ENCODE measurements at regions not wholly inside any gene's neighbourhood (a gene's known extent, or its start where the extent isn't known, plus 50 kb on each side); places are given as distances from the start of the nearest gene placed in this dataset.

DNA sequence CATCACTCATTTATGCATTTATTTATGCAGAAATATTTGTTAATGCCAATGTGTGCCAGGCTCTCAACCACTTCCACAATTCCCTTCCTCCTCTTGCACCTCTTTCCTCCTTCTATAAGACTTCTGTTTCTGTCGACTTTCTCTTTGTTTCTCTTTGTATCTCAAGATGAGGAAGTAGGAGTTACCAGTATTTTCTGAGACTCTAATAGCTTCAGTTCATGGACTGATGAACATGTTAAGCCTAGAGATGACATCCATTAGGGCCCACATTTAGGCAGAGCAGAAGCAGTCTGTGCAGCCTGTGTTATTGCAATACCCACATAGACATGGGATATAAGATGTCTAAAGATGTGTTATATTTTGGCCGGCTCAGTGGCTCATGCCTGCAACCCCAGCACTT lies 241.8 kb upstream of the SMIM31 start:
- H3K27ac ChIP-seq, result no peak overlapping the region
- no peak for DNase-seq (ENCODE audit: low read depth, low spot score)

DNA sequence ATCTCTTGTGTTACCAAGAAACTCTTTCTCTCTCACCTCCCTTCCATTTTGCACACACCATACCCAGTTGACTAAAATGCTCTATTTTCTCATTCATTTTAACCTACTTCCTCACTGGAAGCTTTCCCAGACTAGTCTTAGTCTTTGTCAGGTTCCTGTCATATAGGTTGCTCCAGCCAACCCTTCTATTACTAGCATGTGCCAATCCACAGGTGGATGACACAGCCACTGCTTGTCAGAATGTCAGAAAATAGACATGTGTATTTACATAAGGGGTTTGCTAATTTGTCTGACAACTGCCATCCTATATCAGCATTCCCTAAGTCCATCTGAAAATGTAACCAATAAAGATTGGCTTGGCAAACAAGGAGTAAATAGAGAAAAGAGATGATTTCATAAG lies 239.2 kb upstream of the SMIM31 start:
- H3K27ac ChIP-seq, result no peak overlapping the region
- no peak for DNase-seq (ENCODE audit: low read depth, low spot score)

DNA sequence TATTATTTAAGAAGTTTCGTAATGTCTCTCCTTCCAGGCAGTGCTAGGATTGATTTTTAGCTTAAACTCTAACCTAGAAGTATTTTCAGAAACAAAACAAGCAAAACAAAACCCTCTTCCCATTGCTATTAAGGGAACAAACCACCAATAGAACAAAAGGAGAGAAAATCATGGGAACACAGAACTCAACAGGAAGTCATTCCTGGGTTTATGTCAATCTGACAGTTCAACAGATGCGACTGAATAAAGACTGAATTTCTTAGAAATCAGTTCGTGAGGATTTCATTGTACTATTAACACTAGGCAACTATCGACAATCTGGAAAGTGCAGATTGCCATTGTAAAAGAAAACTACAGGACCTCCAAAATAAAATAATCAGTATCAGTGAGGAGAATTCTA lies 229.1 kb upstream of the SMIM31 start:
- no peak overlapping the region for H3K27ac ChIP-seq
- DNase-seq (ENCODE audit: low read depth, low spot score), result no peak

DNA sequence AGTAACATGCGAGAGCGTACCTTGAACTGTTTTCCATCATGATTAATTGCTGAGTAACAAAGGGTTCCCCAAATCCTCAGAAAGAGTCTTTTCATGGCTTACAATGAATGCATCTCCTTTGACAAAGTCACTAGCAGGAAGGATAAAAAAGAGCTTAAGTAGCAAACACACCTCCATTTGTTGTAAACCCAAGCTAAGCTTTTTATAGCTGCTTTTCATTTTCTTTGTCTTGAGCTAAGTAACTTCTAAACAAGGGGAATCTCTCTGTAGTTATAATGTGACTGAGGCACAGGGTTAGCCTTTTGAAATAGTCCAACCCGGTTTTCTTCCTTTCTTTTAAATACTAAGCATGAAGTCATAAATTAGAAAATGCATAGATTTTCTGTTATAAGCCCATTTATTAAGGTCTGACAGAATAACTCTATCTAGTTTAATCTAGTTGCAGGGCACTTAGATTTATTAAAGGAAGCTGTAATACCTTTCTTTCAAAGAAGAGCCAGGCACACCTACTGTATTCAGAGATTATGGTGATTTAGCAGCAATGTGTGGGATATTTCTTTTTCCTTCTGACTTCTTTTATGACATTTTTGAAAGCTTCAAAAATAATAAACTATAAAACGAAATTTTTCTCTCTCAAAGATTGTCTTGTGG lies 226.9 kb upstream of the SMIM31 start:
- no peak for DNase-seq (ENCODE audit: low read depth, low spot score)
- no peak overlapping the region for H3K27ac ChIP-seq

DNA sequence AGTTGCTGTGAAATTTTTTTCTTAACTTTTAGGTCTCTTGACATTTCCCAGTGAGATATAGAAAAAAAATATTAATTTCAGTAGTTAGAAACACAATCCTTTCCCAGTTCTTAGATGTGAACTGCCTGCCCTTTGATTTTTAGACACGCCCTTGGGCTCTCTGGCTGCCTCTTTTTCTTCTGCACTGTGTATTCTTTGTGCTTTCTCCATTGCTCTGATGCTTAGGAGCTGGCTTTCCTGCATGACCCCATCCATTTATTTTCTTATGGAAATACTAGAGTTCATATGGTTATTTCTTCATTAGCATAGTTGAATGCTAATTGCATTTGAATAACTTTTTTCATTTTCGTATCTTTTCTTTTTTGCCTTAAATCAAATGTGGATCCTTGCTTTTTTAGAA lies 224.9 kb upstream of the SMIM31 start:
- no peak for DNase-seq (ENCODE audit: low read depth, low spot score)
- no peak overlapping the region for H3K27ac ChIP-seq

DNA sequence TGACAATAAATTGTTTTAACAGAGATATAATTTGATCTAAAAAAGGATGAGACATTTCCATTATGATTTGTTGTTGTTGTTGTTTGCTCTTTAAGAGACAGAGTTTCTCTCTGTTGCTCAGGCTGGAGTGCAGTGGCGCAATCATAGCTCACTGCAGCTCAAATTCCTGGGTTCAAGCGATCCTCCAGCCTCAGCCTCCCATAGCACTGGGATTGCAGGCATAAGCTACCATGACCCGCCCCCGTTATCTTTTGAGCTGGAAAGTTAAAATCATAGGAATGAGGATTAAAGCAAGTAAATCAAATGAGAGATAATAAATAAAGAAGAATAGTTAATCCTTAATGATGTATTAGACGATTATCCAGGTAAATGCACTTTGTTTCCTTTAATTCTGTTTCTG lies 224.4 kb upstream of the SMIM31 start:
- no peak for DNase-seq (ENCODE audit: low read depth, low spot score)
- H3K27ac ChIP-seq, result no peak overlapping the region

DNA sequence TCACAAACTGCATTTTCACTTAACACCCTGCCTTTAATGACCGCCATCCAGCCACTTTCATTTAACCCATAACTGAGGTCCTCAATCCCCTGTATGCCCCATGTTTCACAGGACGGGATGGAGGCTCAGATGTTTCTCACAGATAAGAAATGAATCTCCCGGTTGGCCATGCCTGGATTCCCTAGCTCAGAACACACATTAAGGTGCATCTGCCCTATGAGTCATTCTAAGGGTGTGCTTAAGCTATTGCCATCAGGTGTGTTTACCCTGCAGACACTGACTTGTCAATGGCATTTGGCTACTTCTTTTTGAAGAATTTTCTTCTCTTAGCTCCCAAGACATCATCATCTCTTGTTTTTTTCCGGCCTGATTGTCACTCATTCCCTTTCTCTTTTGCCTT lies 222.6 kb upstream of the SMIM31 start:
- peak; percentile 22 for DNase-seq (ENCODE audit: low read depth, low spot score)
- H3K27ac ChIP-seq, result no peak overlapping the region

DNA sequence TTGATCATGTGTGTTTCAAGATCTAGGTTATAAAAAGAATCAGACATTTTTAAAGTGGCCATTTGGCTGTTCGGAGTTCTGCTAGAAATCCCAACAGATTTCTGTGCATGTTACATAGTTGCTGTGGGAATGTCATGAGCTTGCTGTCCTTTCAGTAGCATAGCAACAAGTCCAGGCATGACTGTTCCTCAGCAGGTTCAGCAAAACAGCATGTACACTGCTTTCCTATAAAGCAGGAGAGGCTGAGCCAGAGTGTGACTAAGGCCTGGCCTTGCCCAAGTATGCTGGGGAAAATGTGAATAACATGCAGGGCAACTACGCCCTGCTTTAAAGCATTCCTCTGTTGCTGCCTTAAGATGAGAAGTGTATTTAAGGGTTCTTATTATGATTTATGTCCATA lies 217.1 kb upstream of the SMIM31 start:
- peak; percentile 96 for DNase-seq (ENCODE audit: low read depth, low spot score)

DNA sequence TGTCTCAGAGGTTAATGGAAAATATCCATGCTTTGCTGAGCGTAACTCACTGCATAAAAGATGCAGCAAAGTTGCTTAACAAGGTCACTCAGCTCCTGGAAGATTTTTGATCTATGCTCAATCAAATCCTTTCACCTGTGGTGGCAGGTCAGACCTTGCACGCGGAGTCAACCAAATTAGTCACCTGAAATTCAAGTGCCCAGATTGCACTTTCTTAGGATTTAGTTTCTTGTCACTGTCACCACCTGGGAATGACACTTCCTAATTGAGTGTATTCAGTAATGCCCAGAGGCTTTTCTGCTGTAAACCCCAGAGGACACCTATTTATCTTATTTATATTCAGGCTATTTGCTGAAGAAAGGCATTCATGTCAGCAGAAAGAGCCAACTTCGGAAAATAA lies 215.8 kb upstream of the SMIM31 start:
- peak overlapping the region; percentile 79 for H3K27ac ChIP-seq
- DNase-seq (ENCODE audit: low read depth, low spot score), result no peak

More for the DNA sequence above, 217.1 kb upstream of the SMIM31 start:
- peak overlapping the region; percentile 79 for H3K27ac ChIP-seq

DNA sequence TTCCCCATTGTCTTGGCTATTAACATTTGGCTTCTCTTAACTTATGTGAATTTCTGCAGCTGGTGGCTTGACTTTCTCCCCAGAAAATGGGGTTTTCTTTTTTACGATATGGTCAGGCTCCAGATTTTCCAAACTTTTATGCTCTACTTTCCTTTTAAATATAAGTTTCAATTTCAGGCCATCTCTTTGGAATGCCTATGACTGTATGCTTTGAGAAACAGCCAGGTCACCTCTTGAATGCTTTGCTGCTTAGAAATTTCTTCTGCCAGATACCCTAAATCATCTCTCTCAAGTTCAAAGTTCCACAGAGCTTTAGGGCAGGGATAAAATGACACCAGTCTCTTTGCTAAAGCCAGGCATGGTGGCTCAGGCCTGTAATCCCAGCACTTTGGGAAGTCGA lies 212.9 kb upstream of the SMIM31 start:
- DNase-seq (ENCODE audit: low read depth, low spot score), result no peak
- no peak overlapping the region for H3K27ac ChIP-seq

DNA sequence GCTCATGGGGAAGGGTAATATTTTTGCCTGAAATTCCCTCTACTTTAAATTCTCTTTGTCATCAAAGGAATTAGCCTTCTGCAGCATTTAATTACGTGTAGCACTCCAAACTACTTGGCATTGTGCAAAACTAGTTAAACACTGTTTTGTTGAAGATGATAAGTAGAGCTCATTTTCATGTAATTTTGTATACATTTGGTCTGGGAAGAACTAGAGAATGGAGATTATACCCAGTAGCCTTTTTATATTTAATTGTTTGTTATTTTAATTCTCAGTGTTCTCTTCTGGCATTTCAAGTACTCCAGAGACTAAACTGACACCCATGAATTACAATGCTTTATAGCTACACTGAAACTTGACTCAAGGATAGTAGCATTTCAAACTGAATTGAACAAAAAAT lies 211.5 kb upstream of the SMIM31 start:
- H3K27ac ChIP-seq, result no peak overlapping the region
- DNase-seq (ENCODE audit: low read depth, low spot score), result no peak

DNA sequence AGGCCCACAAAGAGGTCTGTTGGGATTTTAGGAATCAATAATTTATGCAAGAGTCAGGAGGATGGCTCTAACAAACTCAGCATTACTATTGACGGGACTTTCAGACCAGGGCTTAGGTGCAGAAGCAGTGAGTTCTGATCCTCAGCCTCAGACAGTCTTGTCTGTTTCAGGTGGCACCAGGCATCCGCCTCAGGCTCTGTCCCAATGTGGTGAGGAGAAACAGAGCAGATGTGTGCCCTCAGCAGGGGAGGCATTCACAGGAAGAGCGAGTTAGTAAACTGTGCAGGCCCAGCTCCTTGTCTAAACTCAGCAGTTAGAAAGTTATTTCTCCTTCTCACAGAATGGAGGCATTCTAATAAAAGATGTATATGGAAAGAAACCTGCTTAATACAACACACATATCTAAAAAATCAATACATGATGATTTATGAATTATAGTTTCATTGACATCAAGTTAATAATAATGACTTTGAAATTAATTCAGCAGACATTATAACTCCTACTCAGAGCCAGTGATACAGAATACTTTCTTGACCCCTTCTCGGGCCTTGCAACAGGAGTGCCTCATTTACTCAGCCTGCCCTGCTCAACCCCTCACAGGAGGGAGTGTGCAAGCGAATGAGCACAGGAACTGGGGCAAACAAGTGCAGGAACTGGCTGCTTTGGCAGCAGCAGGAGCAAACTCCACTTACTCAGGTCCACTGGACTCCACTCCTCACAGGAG lies 202.8 kb upstream of the SMIM31 start:
- no peak for DNase-seq (ENCODE audit: low read depth, low spot score)

DNA sequence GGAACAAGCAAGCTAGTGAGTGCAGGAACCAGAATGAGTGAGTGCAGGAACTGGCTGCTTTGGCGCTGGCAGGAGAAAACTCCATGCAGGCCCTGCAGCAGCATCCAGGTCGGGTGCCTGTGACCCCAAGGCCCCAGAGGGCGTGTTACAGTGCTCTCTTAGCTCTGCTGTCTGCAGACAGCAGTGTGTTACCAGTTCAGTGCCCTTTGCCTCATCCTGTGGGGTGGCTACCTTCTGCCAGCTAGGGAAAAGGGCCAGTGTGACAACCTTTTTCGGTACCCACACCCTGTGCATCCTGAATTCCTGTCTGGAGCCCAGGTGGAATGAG lies 202.3 kb upstream of the SMIM31 start:
- no peak for DNase-seq (ENCODE audit: low read depth, low spot score)

More for the DNA sequence above, 202.8 kb upstream of the SMIM31 start:
- H3K27ac ChIP-seq, result no peak overlapping the region

DNA sequence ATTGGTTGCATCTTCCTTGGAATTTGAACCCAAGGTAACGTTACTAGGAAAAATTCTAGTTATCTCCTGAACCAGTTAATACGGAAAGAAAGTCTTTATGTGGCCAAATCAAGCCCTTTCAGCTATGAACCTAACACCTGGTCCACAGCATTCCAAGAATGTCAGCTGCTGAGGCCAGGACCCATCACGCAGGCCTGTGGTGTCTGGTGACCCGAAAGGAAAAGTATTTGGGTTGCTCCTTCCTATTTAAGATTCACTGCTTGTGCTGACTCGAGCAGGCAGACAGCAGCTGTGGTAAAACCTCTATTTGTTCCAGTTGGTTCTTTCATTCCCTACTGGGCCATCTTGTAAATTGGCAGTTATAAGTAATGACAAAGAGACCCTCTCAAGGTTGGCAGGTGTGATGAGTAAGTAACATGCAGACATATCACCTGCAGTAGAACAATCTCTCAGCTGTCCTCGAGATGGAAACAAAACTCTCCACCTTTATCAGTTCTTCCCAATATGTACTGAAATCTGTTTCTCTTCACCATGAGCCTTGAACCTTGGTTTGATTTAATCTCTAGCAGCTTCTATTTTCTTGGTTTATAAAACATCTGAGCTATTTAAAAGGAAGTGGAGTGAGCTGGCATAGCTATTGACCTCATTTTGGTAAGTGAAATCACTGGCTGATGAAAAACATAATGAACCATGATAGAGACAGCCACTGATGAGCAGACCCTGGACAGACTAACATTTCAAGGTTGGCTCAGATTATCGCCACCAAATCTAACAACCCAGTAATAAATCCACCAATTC lies 182.1 kb upstream of the SMIM31 start:
- no peak for DNase-seq (ENCODE audit: low read depth, low spot score)
- peak overlapping the region; percentile 72 for H3K27ac ChIP-seq

More for the DNA sequence above, 202.3 kb upstream of the SMIM31 start:
- no peak overlapping the region for H3K27ac ChIP-seq

DNA sequence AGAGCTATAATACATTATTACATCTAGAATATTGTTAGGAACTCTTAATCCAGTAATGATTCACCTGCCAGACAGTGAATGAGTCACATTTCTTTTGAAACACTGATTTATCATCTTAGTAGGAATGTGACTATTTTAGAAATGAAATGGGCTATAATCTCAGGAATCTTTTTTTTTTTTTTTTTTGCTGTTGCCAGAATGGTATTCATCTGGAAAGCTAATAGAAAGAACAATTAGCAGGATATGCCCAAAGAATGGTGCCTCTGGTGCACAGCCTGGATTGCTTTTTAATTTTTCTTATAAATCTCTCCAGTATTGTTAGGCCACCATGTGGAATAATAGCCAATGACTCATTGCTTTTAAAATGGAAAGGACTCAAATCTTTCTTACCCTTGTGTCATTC lies 181.1 kb upstream of the SMIM31 start:
- peak overlapping the region; percentile 72 for H3K27ac ChIP-seq
- peak; percentile 40 for DNase-seq (ENCODE audit: low read depth, low spot score)

DNA sequence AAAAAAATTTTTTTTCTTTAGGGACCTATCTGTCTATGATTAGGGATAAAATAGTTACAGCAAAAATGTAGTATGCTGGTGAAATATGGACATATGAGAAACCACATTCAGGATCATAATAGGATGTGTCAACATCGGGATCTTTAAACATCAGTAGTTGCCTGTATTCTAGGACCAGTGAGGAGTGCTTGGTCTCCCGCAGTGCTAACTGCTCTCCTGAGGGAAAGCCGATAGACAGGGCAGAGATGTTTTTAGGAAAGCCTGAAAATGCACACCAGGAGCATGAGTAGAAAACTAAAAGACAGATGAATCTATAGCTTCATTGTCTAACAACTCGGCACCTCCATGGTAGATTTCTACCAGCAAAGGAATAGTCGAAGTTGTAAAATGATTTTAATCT lies 178.1 kb upstream of the SMIM31 start:
- no peak overlapping the region for H3K27ac ChIP-seq
- no peak for DNase-seq (ENCODE audit: low read depth, low spot score)

DNA sequence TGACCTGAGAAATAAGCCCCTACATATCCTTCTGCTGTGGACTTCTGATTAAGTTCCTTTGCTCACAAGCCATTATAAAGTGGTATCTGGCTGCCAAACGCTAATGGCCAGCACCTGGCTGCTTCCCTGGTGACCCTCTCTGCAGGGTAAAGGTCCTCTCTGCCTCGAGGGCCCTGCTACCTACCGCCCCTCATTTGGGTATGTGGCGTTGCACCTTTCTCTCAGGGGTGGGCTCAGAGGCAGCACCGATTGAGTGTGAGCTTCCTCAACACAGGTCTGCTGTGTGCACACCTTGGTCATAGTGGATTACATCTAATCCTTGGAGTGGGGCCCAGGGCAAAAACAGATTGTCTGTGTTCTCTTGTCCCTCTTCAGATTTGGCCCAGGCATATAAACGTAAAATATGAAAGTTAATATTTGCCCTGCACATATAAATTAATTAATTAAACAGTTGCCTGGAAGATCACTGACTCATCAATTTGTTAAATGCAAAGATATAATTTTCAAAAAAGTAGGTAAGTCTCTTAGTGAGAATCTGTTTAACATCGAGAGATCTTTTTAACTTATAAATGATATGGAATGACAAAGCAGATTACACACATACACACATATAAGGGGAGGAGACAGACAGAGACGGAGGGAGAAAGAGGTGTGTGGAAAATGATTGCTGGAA lies 174.5 kb upstream of the SMIM31 start:
- no peak overlapping the region for H3K27ac ChIP-seq
- DNase-seq (ENCODE audit: low read depth, low spot score), result no peak

DNA sequence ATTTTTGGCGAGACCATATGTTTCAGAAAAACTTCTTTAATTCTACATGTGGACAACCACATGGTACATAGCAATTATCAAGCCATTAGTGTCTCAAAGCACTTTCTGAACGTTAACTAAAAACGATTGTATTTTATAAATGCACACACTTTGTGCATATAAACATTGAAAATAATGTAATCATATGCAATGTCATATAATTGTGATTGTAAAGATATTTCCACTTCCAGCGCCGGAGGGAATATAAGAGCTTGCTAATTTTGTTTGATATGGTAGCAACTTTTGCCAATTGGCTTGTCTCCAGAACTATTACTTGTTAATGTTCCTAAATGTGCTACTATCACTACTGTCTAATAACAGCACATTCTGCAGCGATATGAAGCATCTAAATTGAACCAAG lies 162.3 kb upstream of the SMIM31 start:
- H3K27ac ChIP-seq, result no peak overlapping the region
- DNase-seq (ENCODE audit: low read depth, low spot score), result no peak

DNA sequence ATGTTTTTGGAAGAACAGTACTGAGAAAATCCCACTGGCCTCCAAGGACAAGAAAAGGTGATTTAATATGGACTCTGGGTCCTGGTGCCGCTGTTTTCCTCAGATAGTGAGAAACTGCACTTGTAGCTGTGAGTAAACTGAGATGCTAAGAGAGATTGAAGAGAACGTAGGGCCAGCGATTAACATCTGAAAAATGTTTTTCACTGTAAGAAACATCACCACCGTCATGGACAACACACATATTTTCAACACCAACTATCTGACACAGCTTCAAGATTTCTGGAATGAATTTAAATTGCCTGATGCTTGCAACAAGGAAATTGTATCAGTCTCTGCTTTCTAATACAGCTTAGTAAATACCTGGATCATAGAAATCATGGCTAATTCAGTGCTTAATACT lies 158.2 kb upstream of the SMIM31 start:
- no peak overlapping the region for H3K27ac ChIP-seq
- no peak for DNase-seq (ENCODE audit: low read depth, low spot score)

DNA sequence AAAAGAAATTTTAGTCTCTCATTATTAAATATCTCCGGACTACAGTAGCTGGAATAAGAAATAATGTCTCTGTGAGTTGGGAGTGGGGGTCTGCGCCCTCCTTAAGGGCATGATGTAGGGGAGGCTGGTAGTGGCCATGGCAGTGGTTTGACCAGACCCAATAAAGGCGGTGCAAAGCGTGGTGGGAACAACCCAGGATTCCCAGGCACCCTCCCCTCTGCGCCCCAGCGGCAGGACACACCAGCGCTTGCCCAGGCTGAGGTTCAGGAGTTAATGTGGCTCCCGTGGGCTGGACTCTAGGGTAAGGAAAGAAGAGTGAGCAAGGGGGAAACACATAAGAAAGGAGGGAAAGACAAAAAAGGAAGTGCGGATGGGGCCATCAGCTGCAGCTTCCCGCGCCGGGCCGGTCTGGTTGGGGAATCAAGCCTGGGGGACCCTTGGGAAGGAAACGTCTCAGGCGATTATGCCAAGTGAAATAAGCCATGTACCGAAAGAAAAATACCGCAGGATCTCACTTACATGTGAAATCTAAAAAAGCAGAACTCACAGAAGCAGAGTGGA lies 157.5 kb upstream of the SMIM31 start:
- no peak for DNase-seq (ENCODE audit: low read depth, low spot score)
- H3K27ac ChIP-seq, result no peak overlapping the region

DNA sequence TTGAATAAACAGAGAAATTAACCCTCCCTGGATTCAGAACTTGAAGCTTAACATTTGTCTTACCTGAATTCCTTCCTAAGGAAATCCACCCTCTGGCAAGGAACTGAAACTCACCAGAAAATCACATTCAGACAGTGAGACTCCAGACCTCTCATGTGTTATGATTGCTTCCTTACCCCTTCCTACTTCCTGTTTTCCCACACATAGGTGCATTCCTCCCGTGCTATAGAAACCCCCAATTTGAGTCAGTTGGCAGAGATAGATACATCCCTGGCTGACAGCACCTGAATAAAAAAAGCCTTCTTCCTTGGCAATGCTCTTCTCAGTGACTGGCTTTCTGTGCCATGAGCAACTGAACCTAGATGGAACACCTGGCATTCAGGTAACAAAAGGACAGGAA lies 157.0 kb upstream of the SMIM31 start:
- no peak overlapping the region for H3K27ac ChIP-seq
- no peak for DNase-seq (ENCODE audit: low read depth, low spot score)

All from epithelial cell of prostate (primary cell).